DMS114 treated with DMSO at 0.1 percent for 48 hours (cell line): ENCODE measurements at regions not wholly inside any gene's neighbourhood (a gene's known extent, or its start where the extent isn't known, plus 50 kb on each side); places are given as distances from the start of the nearest gene placed in this dataset.
"Not testable (repeated sequence)": the region's sequence is repeated elsewhere in the genome, so short reads cannot be mapped to it uniquely, and the experiment has no call there.

Source experiments
- DNase-seq: peaks from one replicate; lab custom pipeline; 2025; ENCODE audit not compliant: unreplicated experiment; lab: John Stamatoyannopoulos, UW

- no peak for DNase-seq
Measured at GRCh38 chr21:35441868-35442582, 392.9 kb upstream of the RUNX1 start.

GRCh38 chr21:35438643-35439404 is 389.7 kb upstream of the RUNX1 start:
- no peak for DNase-seq

- DNase-seq = no peak
Measured at GRCh38 chr21:35437941-35438340, 388.8 kb upstream of the RUNX1 start.

GRCh38 chr21:35436899-35437298 is 387.8 kb upstream of the RUNX1 start:
- no peak for DNase-seq

- not testable (repeated sequence) for DNase-seq
Measured at GRCh38 chr21:35432601-35433000, 383.5 kb upstream of the RUNX1 start.

- no peak for DNase-seq
Measured at GRCh38 chr21:35430260-35430659, 381.2 kb upstream of the RUNX1 start.

GRCh38 chr21:35428937-35429336 is 379.8 kb upstream of the RUNX1 start:
- DNase-seq = no peak

GRCh38 chr21:35428489-35428888 is 379.4 kb upstream of the RUNX1 start:
- DNase-seq = no peak

GRCh38 chr21:35428001-35428320 is 378.9 kb upstream of the RUNX1 start:
- no peak for DNase-seq

- no peak for DNase-seq
Measured at GRCh38 chr21:35427320-35428000, 378.4 kb upstream of the RUNX1 start.

GRCh38 chr21:35426897-35427296 is 377.8 kb upstream of the RUNX1 start:
- no peak for DNase-seq

GRCh38 chr21:35426469-35426868 is 377.4 kb upstream of the RUNX1 start:
- no peak for DNase-seq

GRCh38 chr21:35424122-35424521 is 375.0 kb upstream of the RUNX1 start:
- DNase-seq = no peak

- no peak for DNase-seq
Measured at GRCh38 chr21:35423709-35424108, 374.6 kb upstream of the RUNX1 start.

- no peak for DNase-seq
Measured at GRCh38 chr21:35422011-35422410, 372.9 kb upstream of the RUNX1 start.

GRCh38 chr21:35421221-35421620 is 372.1 kb upstream of the RUNX1 start:
- DNase-seq = no peak

GRCh38 chr21:35420656-35421055 is 371.6 kb upstream of the RUNX1 start:
- no peak for DNase-seq

- no peak for DNase-seq
Measured at GRCh38 chr21:35417762-35418161, 368.7 kb upstream of the RUNX1 start.

GRCh38 chr21:35416866-35417489 is 367.9 kb upstream of the RUNX1 start:
- no peak for DNase-seq

GRCh38 chr21:35414507-35415139 is 365.5 kb upstream of the RUNX1 start:
- no peak for DNase-seq

GRCh38 chr21:35414056-35414455 is 365.0 kb upstream of the RUNX1 start:
- no peak for DNase-seq
